ENCODE measurements at regions not wholly inside any gene's neighbourhood (a gene's known extent, or its start where the extent isn't known, plus 50 kb on each side); places are given as distances from the start of the nearest gene placed in this dataset.

DNA sequence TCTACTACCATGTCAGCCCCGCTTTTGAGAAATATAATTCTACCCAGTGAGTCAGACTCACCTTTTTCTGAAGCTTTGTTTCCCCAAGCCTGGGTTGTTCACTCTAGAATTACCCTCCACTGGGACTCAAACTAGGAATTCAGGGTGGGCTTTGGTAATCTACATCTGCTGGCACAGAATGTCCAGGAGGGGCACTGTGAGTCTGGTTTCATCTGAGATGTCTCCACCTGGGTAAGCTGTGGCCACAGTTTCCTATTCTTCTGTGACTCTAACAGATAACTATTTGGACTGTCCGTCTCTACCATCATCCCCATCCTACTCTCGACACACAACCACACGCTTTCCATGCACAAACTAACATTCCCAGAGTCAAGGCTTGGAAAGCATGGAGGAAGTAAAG lies 457.2 kb downstream of the STK39 start:
- 95 to 100% methylated on average over 3 to 4 of the region's 4 CpGs for WGBS, 2 experiments (ENCODE audit: extremely low coverage in 1 of 2, insufficient coverage in 1 of 2, insufficient read length in 1 of 2, insufficient replicate concordance in 2 of 2, low coverage in 1 of 2, low lambda C conversion rate in 2 of 2, missing lambda C conversion rate in 1 of 2)
- H2BK12ac ChIP-seq (ENCODE audit: low read depth, low read length): no peak overlapping the region
- H3K23ac ChIP-seq (ENCODE audit: insufficient read length): no peak overlapping the region

More for the DNA sequence above, 457.2 kb downstream of the STK39 start:
- Histone ChIP-seq H3K4me1 (replicated peaks in 1 of 4; ENCODE audit: control insufficient read depth in 3 of 4, insufficient read depth in 4 of 4, low read length in 3 of 4) (peaks cover 0 to 20% (median 9%) of the 10 kb centered on the region in 4 experiments; a peak in 6 of 7 replicates), H3K9me3 (ENCODE audit: insufficient read depth in 2 of 2, low read depth in 1 of 2, low read length in 1 of 2) (no peaks in the 10 kb centered on the region), H3K56ac (replicated peaks; ENCODE audit: insufficient read length, low read depth, low read length) (no peak overlapping the region), H3K79me1 (ENCODE audit: low read depth, low read length) (no peaks in the 10 kb centered on the region; the same call in 1 of the 2 replicates), H4K5ac (ENCODE audit: insufficient read length, low read depth, low read length) (no peak overlapping the region), H2BK5ac (ENCODE audit: low read depth, low read length) (0 out of 2 replicates have a peak overlapping the region, but pooled peaks have one; percentile 12), H4K20me1 (replicated peaks in 1 of 2; ENCODE audit: control insufficient read depth in 1 of 2, insufficient read depth in 2 of 2, low read length in 2 of 2) (no peaks in the 10 kb centered on the region), H2BK20ac (ENCODE audit: low read length) (0 out of 2 replicates have a peak overlapping the region, but pooled peaks have one; percentile 38), H2BK120ac (replicated peaks; ENCODE audit: low read depth, low read length) (no peak overlapping the region), H3K9ac (replicated peaks in 1 of 4; ENCODE audit: extremely low read depth in 1 of 4, low read depth in 3 of 4, low read length in 3 of 4) (no peak overlapping the region), H3K4ac (replicated peaks; ENCODE audit: insufficient read length, low read depth, low read length) (no peak overlapping the region), H3K27me3 (replicated peaks in 1 of 4; ENCODE audit: control insufficient read depth in 3 of 4, extremely low read depth in 1 of 4, insufficient read depth in 3 of 4, low read length in 3 of 4) (no peaks in the 10 kb centered on the region; a peak in 1 of 7 replicates), H3K23me2 (ENCODE audit: low read depth, low read length) (no peaks in the 10 kb centered on the region), H3K18ac (ENCODE audit: extremely low read depth, low read length) (no peak overlapping the region), H3K27ac (ENCODE audit: low read depth, low read length) (no peak overlapping the region), H3K79me2 (ENCODE audit: control insufficient read depth in 1 of 2, insufficient read depth in 2 of 2, low read length in 2 of 2) (0 out of 4 replicates have a peak, but pooled peaks cover 0 to 3% of the 10 kb centered on the region in 2 experiments), H2BK15ac (ENCODE audit: low read length) (no peak overlapping the region), H3K4me3 (ENCODE audit: extremely low read depth in 1 of 4, insufficient read depth in 2 of 4, low read depth in 3 of 4, low read length in 4 of 4) (no peak overlapping the region), H4K8ac (ENCODE audit: extremely low read depth, insufficient read depth, low read length) (no peak overlapping the region), H4K91ac (replicated peaks; ENCODE audit: insufficient read length, low read length) (no peak overlapping the region), H3K4me2 (ENCODE audit: insufficient read depth in 1 of 2, low read depth in 2 of 2, low read length in 2 of 2) (no peak overlapping the region), H2AK5ac (ENCODE audit: low read depth, low read length) (no peak overlapping the region), H3K14ac (ENCODE audit: insufficient read length) (no peak overlapping the region), H2AFZ (ENCODE audit: low read length) (no peak overlapping the region), H3K36me3 (ENCODE audit: control insufficient read depth in 2 of 4, insufficient read depth in 4 of 4, low read length in 3 of 4) (no peaks in the 10 kb centered on the region)
- FAIRE-seq (no peak), DNase-seq (ENCODE audit: low read depth in 1 of 2, low spot score in 2 of 2) (no peak)
- ChIA-PET CTCF (ENCODE audit: partially characterized antibody) (interaction anchor here (1.0 kb wide), 1 partner anchor 93 kb away, joined by 3 read pairs; no protein-coding TSS in a partner anchor), POLR2A (ENCODE audit: partially characterized antibody) (no interaction called here)
- TF ChIP-seq CHD2 (IDR thresholded peaks at IDR 0.05; ENCODE audit: low read length): no peak
- TF ChIP-seq RAD21 (IDR thresholded peaks at IDR 0.05 in 1 of 2, conservative IDR thresholded peaks at IDR 0.05 in 1 of 2; ENCODE audit: low read depth in 2 of 2, low read length in 2 of 2): peak; percentile 9 to 27; a peak in 1 of 4 replicates
- TF ChIP-seq, protein P1, sequence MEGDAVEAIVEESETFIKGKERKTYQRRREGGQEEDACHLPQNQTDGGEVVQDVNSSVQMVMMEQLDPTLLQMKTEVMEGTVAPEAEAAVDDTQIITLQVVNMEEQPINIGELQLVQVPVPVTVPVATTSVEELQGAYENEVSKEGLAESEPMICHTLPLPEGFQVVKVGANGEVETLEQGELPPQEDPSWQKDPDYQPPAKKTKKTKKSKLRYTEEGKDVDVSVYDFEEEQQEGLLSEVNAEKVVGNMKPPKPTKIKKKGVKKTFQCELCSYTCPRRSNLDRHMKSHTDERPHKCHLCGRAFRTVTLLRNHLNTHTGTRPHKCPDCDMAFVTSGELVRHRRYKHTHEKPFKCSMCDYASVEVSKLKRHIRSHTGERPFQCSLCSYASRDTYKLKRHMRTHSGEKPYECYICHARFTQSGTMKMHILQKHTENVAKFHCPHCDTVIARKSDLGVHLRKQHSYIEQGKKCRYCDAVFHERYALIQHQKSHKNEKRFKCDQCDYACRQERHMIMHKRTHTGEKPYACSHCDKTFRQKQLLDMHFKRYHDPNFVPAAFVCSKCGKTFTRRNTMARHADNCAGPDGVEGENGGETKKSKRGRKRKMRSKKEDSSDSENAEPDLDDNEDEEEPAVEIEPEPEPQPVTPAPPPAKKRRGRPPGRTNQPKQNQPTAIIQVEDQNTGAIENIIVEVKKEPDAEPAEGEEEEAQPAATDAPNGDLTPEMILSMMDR (IDR thresholded peaks at IDR 0.05; ENCODE audit: control extremely low read depth in 1 of 3, insufficient read depth in 1 of 3, low read depth in 1 of 3, low read length in 3 of 3): peak in 2 of 3 experiments; percentile 4 to 14; a peak in 1 of 4 replicates
